ENCODE measurements at regions not wholly inside any gene's neighbourhood (a gene's known extent, or its start where the extent isn't known, plus 50 kb on each side); places are given as distances from the start of the nearest gene placed in this dataset.

GRCh38 chrX:124769166-124769565 is 422.8 kb downstream of the SH2D1A start:
- Histone ChIP-seq H3K4me1 (ENCODE audit: control insufficient read depth, insufficient read depth, low read length) (no peaks in the 10 kb centered on the region), H3K4me2 (ENCODE audit: control insufficient read depth, insufficient read depth) (no peak overlapping the region), H3K4me3 (no peak overlapping the region), H3K9me3 (replicated peaks; ENCODE audit: control insufficient read depth, insufficient read depth, low read length) (no peaks in the 10 kb centered on the region), H3K27ac (ENCODE audit: control insufficient read depth, insufficient read depth) (no peak overlapping the region), H3K36me3 (ENCODE audit: control insufficient read depth in 2 of 2, insufficient read depth in 2 of 2, low read length in 1 of 2) (no peaks in the 10 kb centered on the region), H4K20me1 (ENCODE audit: control insufficient read depth, insufficient read depth) (no peaks in the 10 kb centered on the region), H3K27me3 (replicated peaks in 1 of 2; ENCODE audit: control insufficient read depth in 2 of 2, insufficient read depth in 2 of 2, low read length in 1 of 2) (no peaks in the 10 kb centered on the region), H3K9ac (ENCODE audit: control insufficient read depth, insufficient read depth, low read length) (no peak overlapping the region), H3K79me2 (ENCODE audit: control insufficient read depth, insufficient read depth, low read length) (no peaks in the 10 kb centered on the region), H2AFZ (ENCODE audit: control insufficient read depth, low read depth, low read length) (no peak overlapping the region)
- ChIA-PET POLR2A (no interaction called here), CTCF (no interaction called here), SMC1A (ENCODE audit: uncharacterized antibody, unreplicated experiment) (interaction anchor here (0.7 to 0.9 kb wide), 2 partner anchors 127 to 281 kb away, joined by 3 read pairs; no protein-coding TSS in a partner anchor), RAD21 (ENCODE audit: unreplicated experiment) (no interaction called here)
- TF ChIP-seq CTCF (IDR thresholded peaks at IDR 0.05 in 2 of 3, conservative IDR thresholded peaks at IDR 0.05 in 1 of 3; ENCODE audit: control insufficient read depth in 2 of 3, extremely low read depth in 1 of 3, insufficient read depth in 1 of 3, low read depth in 3 of 3, low read length in 3 of 3) (no peak), ETV6 (conservative IDR thresholded peaks at IDR 0.05 in 1 of 2, IDR thresholded peaks at IDR 0.05 in 1 of 2; ENCODE audit: borderline replicate concordance in 1 of 2, low read depth in 1 of 2) (no peak), RUNX3 (IDR thresholded peaks at IDR 0.05; ENCODE audit: low read length) (no peak), ZNF24 (IDR thresholded peaks at IDR 0.05) (no peak), BHLHE40 (IDR thresholded peaks at IDR 0.05; ENCODE audit: borderline replicate concordance in 1 of 2, low read depth in 2 of 2, low read length in 1 of 2) (no peak), TBL1XR1 (IDR thresholded peaks at IDR 0.05; ENCODE audit: low read depth, low read length) (no peak), FOXM1 (IDR thresholded peaks at IDR 0.05; ENCODE audit: low read depth, low read length) (no peak), HDGF (IDR thresholded peaks at IDR 0.05) (no peak), IRF5 (IDR thresholded peaks at IDR 0.05; ENCODE audit: borderline replicate concordance) (no peak), RBBP5 (conservative IDR thresholded peaks at IDR 0.05) (no peak), ZBTB11 (CRISPR knock-in tag; IDR thresholded peaks at IDR 0.05) (no peak)
- intact Hi-C loops (cut with micrococcal nuclease; ENCODE audit: unreplicated experiment) (no loop called here), in situ Hi-C loops (cut with MboI) (no loop called here)
- BruUV-seq (replicated peaks) = no TSS peak
- DNase-seq (ENCODE audit: low read depth, low spot score) (no peak), FAIRE-seq (no peak), ATAC-seq (no peak)
- 5% methylated on average over 3 of the region's 3 CpGs for WGBS (ENCODE audit: insufficient coverage, insufficient replicate concordance, low lambda C conversion rate, missing lambda C conversion rate)
